ENCODE measurements at regions not wholly inside any gene's neighbourhood (a gene's known extent, or its start where the extent isn't known, plus 50 kb on each side); places are given as distances from the start of the nearest gene placed in this dataset.

- FAIRE-seq (no peak), DNase-seq (ENCODE audit: low spot score in 2 of 2) (no peak)
These were observed 249.5 kb upstream of the SKOR2 start for GRCh38 chr18:47500930-47501329.

GRCh38 chr18:47492691-47493090 is 241.2 kb upstream of the SKOR2 start:
- FAIRE-seq (no peak), DNase-seq (ENCODE audit: low spot score in 2 of 2) (no peak)

- FAIRE-seq: no peak
- DNase-seq (ENCODE audit: low spot score in 2 of 2): no peak
These were observed 239.4 kb upstream of the SKOR2 start for GRCh38 chr18:47490882-47491281.

GRCh38 chr18:47485221-47485797 is 233.8 kb upstream of the SKOR2 start:
- no peak for DNase-seq (ENCODE audit: low spot score in 2 of 2)
- no peak for FAIRE-seq

GRCh38 chr18:47484068-47484467 is 232.6 kb upstream of the SKOR2 start:
- FAIRE-seq (no peak), DNase-seq (ENCODE audit: low spot score in 2 of 2) (no peak)

GRCh38 chr18:47480166-47480565 is 228.7 kb upstream of the SKOR2 start:
- FAIRE-seq: no peak
- no peak for DNase-seq (ENCODE audit: low spot score in 2 of 2)

GRCh38 chr18:47471784-47472183 is 220.3 kb upstream of the SKOR2 start:
- FAIRE-seq: no peak

GRCh38 chr18:47470941-47471340 is 219.5 kb upstream of the SKOR2 start:
- no peak for FAIRE-seq
- no peak for DNase-seq (ENCODE audit: low spot score in 2 of 2)

More at GRCh38 chr18:47471784-47472183, 220.3 kb upstream of the SKOR2 start:
- DNase-seq (ENCODE audit: low spot score in 2 of 2): no peak

- no peak for DNase-seq (ENCODE audit: low spot score in 2 of 2)
- FAIRE-seq: no peak
These were observed 218.1 kb upstream of the SKOR2 start for GRCh38 chr18:47469576-47469975.

- FAIRE-seq (no peak), DNase-seq (ENCODE audit: low spot score in 2 of 2) (no peak)
These were observed 210.5 kb upstream of the SKOR2 start for GRCh38 chr18:47461977-47462376.

- no peak for DNase-seq (ENCODE audit: low spot score in 2 of 2)
- no peak for FAIRE-seq
These were observed 210.0 kb upstream of the SKOR2 start for GRCh38 chr18:47461406-47461948.

- no peak for DNase-seq (ENCODE audit: low spot score in 2 of 2)
- no peak for FAIRE-seq
These were observed 207.0 kb upstream of the SKOR2 start for GRCh38 chr18:47458483-47458882.

GRCh38 chr18:47457614-47458013 is 206.2 kb upstream of the SKOR2 start:
- no peak for DNase-seq (ENCODE audit: low spot score in 2 of 2)
- FAIRE-seq: no peak

GRCh38 chr18:47453038-47453437 is 201.6 kb upstream of the SKOR2 start:
- FAIRE-seq (no peak), DNase-seq (ENCODE audit: low spot score in 2 of 2) (no peak)

- no peak for DNase-seq (ENCODE audit: low spot score in 2 of 2)
- FAIRE-seq: no peak
These were observed 197.5 kb upstream of the SKOR2 start for GRCh38 chr18:47448956-47449355.

- DNase-seq (ENCODE audit: low spot score in 2 of 2) (no peak), FAIRE-seq (no peak)
These were observed 190.5 kb upstream of the SKOR2 start for GRCh38 chr18:47441914-47442313.

GRCh38 chr18:47438001-47438400 is 186.5 kb upstream of the SKOR2 start:
- FAIRE-seq: no peak
- no peak for DNase-seq (ENCODE audit: low spot score in 2 of 2)

GRCh38 chr18:47436871-47437270 is 185.4 kb upstream of the SKOR2 start:
- FAIRE-seq: no peak
- no peak for DNase-seq (ENCODE audit: low spot score in 2 of 2)

- no peak for FAIRE-seq
- no peak for DNase-seq (ENCODE audit: low spot score in 2 of 2)
These were observed 182.8 kb upstream of the SKOR2 start for GRCh38 chr18:47434214-47434746.

- FAIRE-seq (no peak), DNase-seq (ENCODE audit: low spot score in 2 of 2) (no peak)
These were observed 176.6 kb upstream of the SKOR2 start for GRCh38 chr18:47427923-47428637.

GRCh38 chr18:47427072-47427471 is 175.6 kb upstream of the SKOR2 start:
- DNase-seq (ENCODE audit: low spot score in 2 of 2): no peak
- no peak for FAIRE-seq

GRCh38 chr18:47425365-47425764 is 173.9 kb upstream of the SKOR2 start:
- DNase-seq (ENCODE audit: low spot score in 2 of 2) (no peak), FAIRE-seq (no peak)
